Uterus (tissue), 3 donors: ENCODE measurements at regions not wholly inside any gene's neighbourhood (a gene's known extent, or its start where the extent isn't known, plus 50 kb on each side); places are given as distances from the start of the nearest gene placed in this dataset.
"Not testable (repeated sequence)": the region's sequence is repeated elsewhere in the genome, so short reads cannot be mapped to it uniquely, and the experiment has no call there.

Experiments used
- DNase-seq, 2 donors: peaks; one replicate each; pipeline ENCODE4 v3.0.0-alpha.2; 2019 to 2020
- H3K27ac ChIP-seq, 2 donors: fragments of 200-600 bp; sonication (generic); 1 replicate in 1 of 2; 2 replicates in 1 of 2; pipeline ENCODE4 v1.5.1; 2016 to 2018
- H3K27me3 ChIP-seq, 2 donors: fragments of 200-600 bp; sonication (generic); one replicate each; pipeline ENCODE4 v1.5.1; 2018 to 2019; ENCODE audit warnings: control low read depth in 1 of 2
- H3K36me3 ChIP-seq, 2 donors: fragments of 200-600 bp; sonication (generic); one replicate each; pipeline ENCODE4 v1.5.1; 2019; ENCODE audit warnings: control low read depth in 1 of 2
- H3K4me1 ChIP-seq, 2 donors: fragments of 200-600 bp; sonication (generic); one replicate each; pipeline ENCODE4 v1.5.1; 2018 to 2019; ENCODE audit warnings: control low read depth in 1 of 2
- H3K4me3 ChIP-seq, 2 donors: fragments of 200-600 bp; sonication (generic); 1 replicate in 1 of 2; 2 replicates in 1 of 2; pipeline ENCODE4 v1.5.1; 2018 to 2019; ENCODE audit warnings: mild to moderate bottlenecking in 1 of 2
- H3K9me3 ChIP-seq, 2 donors: fragments of 200-600 bp; sonication (generic); one replicate each; pipeline ENCODE4 v1.5.1; 2019; ENCODE audit warnings: control low read depth in 1 of 2
- POLR2A ChIP-seq, 2 donors: fragments of 450-650 bp; IDR thresholded peaks; one replicate each; pipeline ENCODE4 v1.6.1; 2016; ENCODE audit warnings: antibody characterized with exemption in 2 of 2, mild to moderate bottlenecking in 1 of 2, moderate library complexity in 1 of 2
- intact Hi-C: fragments of 100-400 bp; cut with DNase I; formaldehyde crosslinking; loops from one replicate; pipeline ENCODE4 v1.15.1; 2023; ENCODE audit warnings: low total_unique reads
- TF ChIP-seq, protein P1 (sequence below), 4 experiments: fragments of 200-600 bp in 2 of 4; fragments of 450-650 bp in 2 of 4; sonication (generic) in 2 of 4; IDR thresholded peaks; one replicate each; pipeline ENCODE4 v1.5.1; 2016 to 2019; ENCODE audit warnings: antibody characterized with exemption in 4 of 4, mild to moderate bottlenecking in 2 of 4, moderate library complexity in 1 of 4
- donor health status: DM: yes; HTN: yes; CAD: no.

DNA sequence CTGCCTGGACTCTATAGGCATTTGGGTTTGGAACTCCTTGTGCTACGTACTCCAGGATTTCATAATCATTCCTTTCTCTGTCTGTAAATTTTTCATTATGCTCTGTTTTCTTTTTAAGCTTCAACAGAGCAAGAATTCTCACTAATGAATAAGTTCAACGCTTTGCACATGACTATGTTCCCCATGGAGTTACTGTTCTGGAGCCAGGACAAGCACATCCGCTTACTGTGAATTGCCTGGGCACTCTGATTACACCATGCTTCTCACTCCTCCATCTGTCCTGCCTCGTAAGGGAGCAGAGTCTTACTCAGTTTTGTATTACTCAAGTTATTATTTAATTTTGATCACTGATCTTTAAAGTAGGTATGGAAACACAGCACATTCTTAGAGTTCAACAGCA is 472.7 kb downstream of the RAP2B start:
- H3K9me3 ChIP-seq, result no peaks in the 10 kb centered on the region
- TF ChIP-seq, protein P1, sequence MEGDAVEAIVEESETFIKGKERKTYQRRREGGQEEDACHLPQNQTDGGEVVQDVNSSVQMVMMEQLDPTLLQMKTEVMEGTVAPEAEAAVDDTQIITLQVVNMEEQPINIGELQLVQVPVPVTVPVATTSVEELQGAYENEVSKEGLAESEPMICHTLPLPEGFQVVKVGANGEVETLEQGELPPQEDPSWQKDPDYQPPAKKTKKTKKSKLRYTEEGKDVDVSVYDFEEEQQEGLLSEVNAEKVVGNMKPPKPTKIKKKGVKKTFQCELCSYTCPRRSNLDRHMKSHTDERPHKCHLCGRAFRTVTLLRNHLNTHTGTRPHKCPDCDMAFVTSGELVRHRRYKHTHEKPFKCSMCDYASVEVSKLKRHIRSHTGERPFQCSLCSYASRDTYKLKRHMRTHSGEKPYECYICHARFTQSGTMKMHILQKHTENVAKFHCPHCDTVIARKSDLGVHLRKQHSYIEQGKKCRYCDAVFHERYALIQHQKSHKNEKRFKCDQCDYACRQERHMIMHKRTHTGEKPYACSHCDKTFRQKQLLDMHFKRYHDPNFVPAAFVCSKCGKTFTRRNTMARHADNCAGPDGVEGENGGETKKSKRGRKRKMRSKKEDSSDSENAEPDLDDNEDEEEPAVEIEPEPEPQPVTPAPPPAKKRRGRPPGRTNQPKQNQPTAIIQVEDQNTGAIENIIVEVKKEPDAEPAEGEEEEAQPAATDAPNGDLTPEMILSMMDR (IDR thresholded peaks at IDR 0.05), result no peak
- no peak for TF ChIP-seq POLR2A (IDR thresholded peaks at IDR 0.05)
- no peak overlapping the region for H3K27ac ChIP-seq
- no peaks in the 10 kb centered on the region for H3K27me3 ChIP-seq
- no peaks in the 10 kb centered on the region for H3K4me1 ChIP-seq
- DNase-seq, result no peak
- no peak overlapping the region for H3K4me3 ChIP-seq
- intact Hi-C loops, result no loop called here
- H3K36me3 ChIP-seq, result no peaks in the 10 kb centered on the region

DNA sequence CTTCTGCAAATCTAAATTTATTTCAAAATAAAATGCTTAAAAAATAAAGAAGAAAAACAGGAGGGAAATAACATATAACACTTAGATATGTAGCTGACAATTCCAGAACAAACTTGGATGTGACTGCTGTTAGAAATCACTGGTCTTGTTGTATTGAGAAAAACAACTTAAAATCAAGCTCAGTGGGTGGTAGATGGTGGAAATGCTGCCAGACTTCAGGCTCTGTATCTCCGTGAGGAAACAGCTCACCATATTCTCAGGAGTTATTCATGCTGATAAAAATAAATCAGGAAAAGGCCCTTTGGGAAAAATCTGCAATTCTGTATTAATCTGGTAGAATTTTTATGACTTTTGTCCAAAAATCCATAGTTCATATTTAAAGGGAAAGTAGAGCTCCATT is 477.6 kb downstream of the RAP2B start:
- TF ChIP-seq, protein P1 (IDR thresholded peaks at IDR 0.05), result no peak
- TF ChIP-seq POLR2A (IDR thresholded peaks at IDR 0.05), result no peak
- intact Hi-C loops, result no loop called here
- H3K27ac ChIP-seq, result no peak overlapping the region

DNA sequence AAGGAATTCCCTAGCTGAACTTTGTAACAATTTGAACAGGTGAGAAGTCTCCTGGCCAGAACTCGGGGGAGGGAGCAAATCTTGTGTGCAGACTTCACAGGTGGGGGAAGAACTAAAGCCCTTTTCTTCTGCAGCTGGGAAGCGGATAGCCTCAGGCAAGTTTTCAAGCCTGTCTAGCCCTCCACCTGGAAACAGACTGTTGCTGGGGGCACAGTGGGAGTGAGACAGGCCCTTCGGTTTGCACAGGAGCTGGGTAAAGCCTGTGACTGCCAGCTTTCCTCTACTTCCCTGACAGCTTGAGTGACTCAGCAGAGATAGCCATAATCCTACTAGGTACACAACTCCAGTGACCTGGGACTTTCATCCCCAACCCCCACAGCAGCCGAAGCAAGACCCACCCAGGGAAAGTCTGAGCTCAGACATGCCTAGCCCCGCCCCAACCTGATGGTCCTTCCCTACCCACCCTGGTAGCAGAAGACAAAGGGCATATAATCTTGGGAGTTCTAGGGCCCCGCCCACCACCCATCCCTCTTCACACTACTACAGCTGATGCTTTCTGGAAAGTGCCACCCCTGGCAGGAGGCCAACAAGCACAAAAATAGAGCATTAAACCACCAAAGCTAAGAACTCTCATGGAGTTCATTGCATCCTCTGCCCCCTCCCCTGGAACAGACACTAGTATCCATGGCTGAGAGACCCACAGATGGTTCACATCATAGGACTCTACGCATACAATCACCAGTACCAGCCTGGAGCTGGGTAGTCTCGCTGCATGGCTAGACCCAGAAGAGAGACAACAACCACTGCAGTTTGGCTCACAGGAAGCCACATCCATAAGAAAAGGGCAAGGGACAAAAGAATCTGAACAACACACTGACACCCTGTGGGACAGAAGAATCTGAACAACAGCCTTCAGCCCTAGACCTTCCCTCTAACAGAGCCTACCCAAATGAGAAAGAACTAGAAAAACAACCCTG is 479.0 kb downstream of the RAP2B start:
- H3K27me3 ChIP-seq, result no peaks in the 10 kb centered on the region
- no peak overlapping the region for H3K4me3 ChIP-seq
- no peak for DNase-seq
- no peaks in the 10 kb centered on the region for H3K4me1 ChIP-seq
- H3K36me3 ChIP-seq, result no peaks in the 10 kb centered on the region
- no peak overlapping the region for H3K27ac ChIP-seq
- H3K9me3 ChIP-seq, result no peaks in the 10 kb centered on the region
- TF ChIP-seq POLR2A (IDR thresholded peaks at IDR 0.05), result no peak
- TF ChIP-seq, protein P1 (IDR thresholded peaks at IDR 0.05), result no peak
- intact Hi-C loops, result no loop called here

More for the DNA sequence above, 477.6 kb downstream of the RAP2B start:
- Histone ChIP-seq H3K4me3 (no peak overlapping the region), H3K36me3 (no peaks in the 10 kb centered on the region), H3K4me1 (no peaks in the 10 kb centered on the region), H3K27me3 (no peaks in the 10 kb centered on the region), H3K9me3 (no peaks in the 10 kb centered on the region)
- no peak for DNase-seq

DNA sequence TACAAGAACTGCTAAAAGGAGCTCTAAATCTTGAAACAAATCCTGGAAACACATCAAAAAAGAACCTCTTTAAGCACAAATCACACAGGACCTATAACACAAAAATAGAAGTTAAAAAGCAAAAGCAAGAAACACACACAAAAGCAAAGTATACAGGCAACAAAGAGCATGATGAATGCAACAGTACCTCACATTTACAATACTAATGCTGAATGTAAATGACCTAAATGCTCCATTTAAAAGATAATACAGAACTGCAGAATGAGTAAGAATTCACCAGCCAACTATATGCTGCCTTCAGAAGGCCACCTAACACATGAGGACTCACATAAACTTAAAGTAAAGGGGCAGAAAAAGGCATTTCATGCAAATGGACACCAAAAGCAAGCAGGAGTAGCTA is 478.6 kb upstream of the ARHGEF26 start:
- H3K4me1 ChIP-seq, result not testable (repeated sequence)

DNA sequence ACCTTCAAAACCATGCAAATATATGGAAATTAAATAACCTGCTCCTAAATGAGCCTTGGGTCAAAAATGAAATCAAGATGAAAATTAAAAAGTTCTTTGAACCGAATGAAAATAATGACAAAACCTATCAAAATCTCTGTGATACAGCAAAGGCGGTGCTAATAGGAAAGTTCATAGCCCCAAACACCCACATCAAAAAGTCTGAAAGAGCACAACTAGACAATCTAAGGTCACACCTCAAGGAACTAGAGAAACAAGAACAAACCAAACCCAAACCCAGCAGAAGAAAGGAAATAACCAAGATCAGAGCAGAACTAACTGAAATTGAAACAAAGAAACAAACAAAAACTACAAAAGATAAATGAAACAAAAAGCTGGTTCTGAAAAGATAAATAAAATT is 477.7 kb upstream of the ARHGEF26 start:
- H3K4me1 ChIP-seq, H3K4me3 ChIP-seq, DNase-seq, H3K27ac ChIP-seq, H3K9me3 ChIP-seq, intact Hi-C loops, H3K27me3 ChIP-seq, H3K36me3 ChIP-seq: not testable (repeated sequence)

More for the DNA sequence above, 478.6 kb upstream of the ARHGEF26 start:
- H3K27ac ChIP-seq, intact Hi-C loops, DNase-seq, H3K27me3 ChIP-seq, H3K4me3 ChIP-seq, H3K9me3 ChIP-seq, H3K36me3 ChIP-seq: not testable (repeated sequence)

DNA sequence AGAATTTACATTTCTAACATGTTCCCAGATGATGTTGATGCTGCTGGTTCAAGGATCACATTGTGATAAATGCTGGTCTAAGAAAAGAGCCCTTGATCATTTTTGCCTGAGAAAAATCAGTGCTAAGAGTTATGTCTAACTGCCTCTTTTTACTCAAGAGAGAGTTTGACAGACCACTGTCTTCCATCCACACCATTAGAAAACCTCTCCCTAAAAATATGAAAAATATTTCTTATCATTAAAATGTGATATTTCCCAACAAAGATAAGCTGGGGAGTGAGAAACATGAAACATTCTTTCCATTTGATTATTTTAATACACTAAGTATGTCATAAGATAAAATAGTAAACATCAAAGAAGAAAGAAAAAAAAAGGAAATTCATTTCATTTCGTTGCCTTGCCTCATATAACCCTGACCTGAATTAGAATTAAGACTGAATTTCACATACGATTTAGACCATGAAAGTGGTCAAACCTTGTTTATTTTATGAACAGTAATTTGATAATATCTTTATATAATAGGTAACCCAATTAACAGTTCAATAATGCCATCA is 471.8 kb upstream of the ARHGEF26 start:
- Histone ChIP-seq H3K27ac (no peak overlapping the region), H3K4me3 (no peak overlapping the region), H3K9me3 (no peaks in the 10 kb centered on the region), H3K36me3 (no peaks in the 10 kb centered on the region), H3K4me1 (no peaks in the 10 kb centered on the region), H3K27me3 (no peaks in the 10 kb centered on the region)
- intact Hi-C loops, result no loop called here
- TF ChIP-seq, protein P1 (IDR thresholded peaks at IDR 0.05), result no peak
- no peak for TF ChIP-seq POLR2A (IDR thresholded peaks at IDR 0.05)
- no peak for DNase-seq
